Activated gamma-delta T cell treated with anti-CD3 and anti-CD28 coated beads, Interleukin-2, amount 50 U/mL, for 16 hours (primary cell): ENCODE measurements at regions not wholly inside any gene's neighbourhood (a gene's known extent, or its start where the extent isn't known, plus 50 kb on each side); places are given as distances from the start of the nearest gene placed in this dataset.

Experiments
- DNase-seq: peaks from one replicate; pipeline ENCODE4 v3.0.0-alpha.2; 2020; ENCODE audit warnings: low read depth

GRCh38 chr17:79521225-79521624, 89.6 kb downstream of the RBFOX3 start:
- no peak for DNase-seq

GRCh38 chr17:79520167-79521165, 90.4 kb downstream of the RBFOX3 start:
- DNase-seq: no peak

- no peak for DNase-seq
Measured at GRCh38 chr17:79519601-79520000, 91.2 kb downstream of the RBFOX3 start.

- no peak for DNase-seq
Measured at GRCh38 chr17:79518585-79519523, 92.0 kb downstream of the RBFOX3 start.

GRCh38 chr17:79517827-79518584, 92.8 kb downstream of the RBFOX3 start:
- no peak for DNase-seq

GRCh38 chr17:79515646-79516571, 94.9 kb downstream of the RBFOX3 start:
- no peak for DNase-seq

- no peak for DNase-seq
Measured at GRCh38 chr17:79515110-79515509, 95.7 kb downstream of the RBFOX3 start.

- DNase-seq: no peak
Measured at GRCh38 chr17:79513820-79514535, 96.9 kb downstream of the RBFOX3 start.

GRCh38 chr17:79513206-79513605, 97.6 kb downstream of the RBFOX3 start:
- DNase-seq: no peak

GRCh38 chr17:79511471-79511870, 99.4 kb downstream of the RBFOX3 start:
- no peak for DNase-seq

- DNase-seq: no peak
Measured at GRCh38 chr17:79510071-79510470, 100.8 kb downstream of the RBFOX3 start.

GRCh38 chr17:79509490-79509889, 101.4 kb downstream of the RBFOX3 start:
- no peak for DNase-seq

- no peak for DNase-seq
Measured at GRCh38 chr17:79509008-79509407, 101.8 kb downstream of the RBFOX3 start.

- DNase-seq: no peak
Measured at GRCh38 chr17:79508291-79508716, 102.5 kb downstream of the RBFOX3 start.

- DNase-seq: no peak
Measured at GRCh38 chr17:79506955-79507354, 103.9 kb downstream of the RBFOX3 start.

- no peak for DNase-seq
Measured at GRCh38 chr17:79506150-79506870, 104.5 kb downstream of the RBFOX3 start.

- DNase-seq: no peak
Measured at GRCh38 chr17:79505199-79505598, 105.7 kb downstream of the RBFOX3 start.

- DNase-seq: no peak
Measured at GRCh38 chr17:79504181-79504605, 106.7 kb downstream of the RBFOX3 start.

- DNase-seq: no peak
Measured at GRCh38 chr17:79503126-79503839, 107.6 kb downstream of the RBFOX3 start.
